Neural cell (in vitro differentiated cells): ENCODE measurements at regions not wholly inside any gene's neighbourhood (a gene's known extent, or its start where the extent isn't known, plus 50 kb on each side); places are given as distances from the start of the nearest gene placed in this dataset.

Experiments
- EP300 ChIP-seq: fragments of 450-650 bp; conservative IDR thresholded peaks from 2 replicates; pipeline ENCODE4 v1.6.1; 2014; ENCODE audit warnings: antibody characterized with exemption, mild to moderate bottlenecking, moderate library complexity; ENCODE audit not compliant: poor library complexity, severe bottlenecking
- POLR2AphosphoS5 ChIP-seq: IDR thresholded peaks from 2 replicates; pipeline ENCODE4 v1.6.1; 2012
- RAD21 ChIP-seq: fragments of 450-650 bp; conservative IDR thresholded peaks from 2 replicates; pipeline ENCODE4 v1.6.1; 2014; ENCODE audit warnings: antibody characterized with exemption, mild to moderate bottlenecking, moderate library complexity
- TF ChIP-seq, protein P1 (sequence below): fragments of 450-650 bp; IDR thresholded peaks from 2 replicates; pipeline ENCODE4 v1.5.1; 2014; ENCODE audit warnings: antibody characterized with exemption, mild to moderate bottlenecking, moderate library complexity; ENCODE audit not compliant: poor library complexity, severe bottlenecking

- TF ChIP-seq, protein P1, sequence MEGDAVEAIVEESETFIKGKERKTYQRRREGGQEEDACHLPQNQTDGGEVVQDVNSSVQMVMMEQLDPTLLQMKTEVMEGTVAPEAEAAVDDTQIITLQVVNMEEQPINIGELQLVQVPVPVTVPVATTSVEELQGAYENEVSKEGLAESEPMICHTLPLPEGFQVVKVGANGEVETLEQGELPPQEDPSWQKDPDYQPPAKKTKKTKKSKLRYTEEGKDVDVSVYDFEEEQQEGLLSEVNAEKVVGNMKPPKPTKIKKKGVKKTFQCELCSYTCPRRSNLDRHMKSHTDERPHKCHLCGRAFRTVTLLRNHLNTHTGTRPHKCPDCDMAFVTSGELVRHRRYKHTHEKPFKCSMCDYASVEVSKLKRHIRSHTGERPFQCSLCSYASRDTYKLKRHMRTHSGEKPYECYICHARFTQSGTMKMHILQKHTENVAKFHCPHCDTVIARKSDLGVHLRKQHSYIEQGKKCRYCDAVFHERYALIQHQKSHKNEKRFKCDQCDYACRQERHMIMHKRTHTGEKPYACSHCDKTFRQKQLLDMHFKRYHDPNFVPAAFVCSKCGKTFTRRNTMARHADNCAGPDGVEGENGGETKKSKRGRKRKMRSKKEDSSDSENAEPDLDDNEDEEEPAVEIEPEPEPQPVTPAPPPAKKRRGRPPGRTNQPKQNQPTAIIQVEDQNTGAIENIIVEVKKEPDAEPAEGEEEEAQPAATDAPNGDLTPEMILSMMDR = no peak
- no peak for TF ChIP-seq RAD21
- no peak for TF ChIP-seq EP300
- no peak for TF ChIP-seq POLR2AphosphoS5
Observed at GRCh38 chr3:64462203-64462602, 225.6 kb downstream of the ADAMTS9 start.
